GM12872 (cell line): ENCODE measurements at regions not wholly inside any gene's neighbourhood (a gene's known extent, or its start where the extent isn't known, plus 50 kb on each side); places are given as distances from the start of the nearest gene placed in this dataset.
A peak's percentile ranks its signal among the peaks of the same experiment; 100 is the strongest.

ENCODE experiments used
- TF ChIP-seq, protein P1 (sequence below): IDR thresholded peaks from 3 replicates; pipeline ENCODE4 v1.5.1; 2011; ENCODE audit warnings: low read depth, mild to moderate bottlenecking, low read length, moderate library complexity; ENCODE audit not compliant: insufficient read depth

DNA sequence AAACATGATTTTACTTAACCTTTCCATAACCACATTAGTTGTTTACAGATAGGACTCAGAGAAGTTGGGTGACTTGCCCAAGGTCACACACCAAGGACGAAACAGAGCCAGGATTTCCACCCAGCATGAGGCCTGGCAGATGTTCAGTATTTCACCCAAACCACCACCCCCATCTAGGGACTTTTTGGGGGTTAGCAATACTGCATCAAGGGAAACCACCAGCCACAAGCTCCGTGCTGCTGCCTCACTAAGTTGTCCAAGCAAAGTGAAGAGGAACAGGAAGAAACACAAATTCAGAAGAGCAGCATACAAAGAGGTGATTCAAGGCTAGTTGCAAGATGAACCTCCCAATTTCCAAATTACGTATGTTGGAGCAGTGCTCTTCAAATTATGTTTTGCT is 219.6 kb upstream of the RORB start:
- TF ChIP-seq, protein P1, sequence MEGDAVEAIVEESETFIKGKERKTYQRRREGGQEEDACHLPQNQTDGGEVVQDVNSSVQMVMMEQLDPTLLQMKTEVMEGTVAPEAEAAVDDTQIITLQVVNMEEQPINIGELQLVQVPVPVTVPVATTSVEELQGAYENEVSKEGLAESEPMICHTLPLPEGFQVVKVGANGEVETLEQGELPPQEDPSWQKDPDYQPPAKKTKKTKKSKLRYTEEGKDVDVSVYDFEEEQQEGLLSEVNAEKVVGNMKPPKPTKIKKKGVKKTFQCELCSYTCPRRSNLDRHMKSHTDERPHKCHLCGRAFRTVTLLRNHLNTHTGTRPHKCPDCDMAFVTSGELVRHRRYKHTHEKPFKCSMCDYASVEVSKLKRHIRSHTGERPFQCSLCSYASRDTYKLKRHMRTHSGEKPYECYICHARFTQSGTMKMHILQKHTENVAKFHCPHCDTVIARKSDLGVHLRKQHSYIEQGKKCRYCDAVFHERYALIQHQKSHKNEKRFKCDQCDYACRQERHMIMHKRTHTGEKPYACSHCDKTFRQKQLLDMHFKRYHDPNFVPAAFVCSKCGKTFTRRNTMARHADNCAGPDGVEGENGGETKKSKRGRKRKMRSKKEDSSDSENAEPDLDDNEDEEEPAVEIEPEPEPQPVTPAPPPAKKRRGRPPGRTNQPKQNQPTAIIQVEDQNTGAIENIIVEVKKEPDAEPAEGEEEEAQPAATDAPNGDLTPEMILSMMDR = no peak

DNA sequence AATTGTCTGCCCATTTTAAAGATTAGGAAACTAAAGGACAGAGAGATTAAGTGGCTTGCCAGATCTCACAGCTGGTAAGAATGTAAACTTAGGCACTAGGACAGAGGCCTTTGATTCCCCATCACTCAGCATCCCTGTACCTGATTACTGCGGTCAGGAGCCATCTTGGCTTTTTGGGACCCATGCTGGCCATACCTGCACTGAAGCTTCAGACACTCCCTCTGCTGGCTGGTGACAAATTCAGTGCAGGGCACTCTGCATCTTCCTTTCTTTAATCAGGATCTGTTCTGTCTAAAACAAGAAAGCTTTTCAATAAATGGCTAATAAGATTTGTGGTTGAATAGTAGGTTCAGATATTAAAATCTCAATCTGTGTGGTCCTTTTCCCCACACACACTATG is 215.5 kb upstream of the RORB start:
- TF ChIP-seq, protein P1 = peak; percentile 37; the same call in 2 of the 3 replicates

DNA sequence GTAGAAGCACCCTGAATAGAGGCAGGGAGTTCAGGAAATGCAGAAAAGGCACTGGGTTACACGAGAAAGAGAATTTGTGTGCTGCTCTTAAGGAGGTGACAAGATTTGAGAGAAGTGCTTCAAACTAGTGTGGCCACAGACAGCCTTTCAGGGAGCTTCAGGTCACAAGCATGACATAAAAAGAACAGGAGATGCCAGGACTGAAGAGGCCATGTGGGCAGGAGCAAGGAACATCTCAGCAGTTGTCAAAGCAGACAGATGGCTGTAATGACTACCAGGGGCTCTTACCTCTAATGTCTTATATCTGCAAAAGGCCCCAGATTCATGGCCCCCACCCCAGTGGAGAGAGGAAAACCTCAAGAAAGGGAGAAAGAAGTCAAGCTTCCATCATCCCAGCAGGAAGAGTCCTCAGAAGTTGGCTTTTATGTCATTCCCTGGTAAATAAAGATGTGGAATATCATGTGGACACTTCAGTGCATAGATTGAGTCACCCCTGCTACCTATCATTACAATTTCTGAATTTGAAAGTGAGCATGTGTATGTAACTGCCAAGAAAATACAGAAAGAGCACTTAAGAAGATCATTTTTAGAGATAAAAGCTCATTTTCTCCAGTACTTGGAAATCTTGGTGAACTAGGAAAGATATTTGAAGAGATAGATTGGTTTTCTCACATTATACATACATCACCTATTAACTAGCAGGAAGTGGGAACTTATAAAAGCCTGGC is 214.4 kb upstream of the RORB start:
- TF ChIP-seq, protein P1 = no peak

DNA sequence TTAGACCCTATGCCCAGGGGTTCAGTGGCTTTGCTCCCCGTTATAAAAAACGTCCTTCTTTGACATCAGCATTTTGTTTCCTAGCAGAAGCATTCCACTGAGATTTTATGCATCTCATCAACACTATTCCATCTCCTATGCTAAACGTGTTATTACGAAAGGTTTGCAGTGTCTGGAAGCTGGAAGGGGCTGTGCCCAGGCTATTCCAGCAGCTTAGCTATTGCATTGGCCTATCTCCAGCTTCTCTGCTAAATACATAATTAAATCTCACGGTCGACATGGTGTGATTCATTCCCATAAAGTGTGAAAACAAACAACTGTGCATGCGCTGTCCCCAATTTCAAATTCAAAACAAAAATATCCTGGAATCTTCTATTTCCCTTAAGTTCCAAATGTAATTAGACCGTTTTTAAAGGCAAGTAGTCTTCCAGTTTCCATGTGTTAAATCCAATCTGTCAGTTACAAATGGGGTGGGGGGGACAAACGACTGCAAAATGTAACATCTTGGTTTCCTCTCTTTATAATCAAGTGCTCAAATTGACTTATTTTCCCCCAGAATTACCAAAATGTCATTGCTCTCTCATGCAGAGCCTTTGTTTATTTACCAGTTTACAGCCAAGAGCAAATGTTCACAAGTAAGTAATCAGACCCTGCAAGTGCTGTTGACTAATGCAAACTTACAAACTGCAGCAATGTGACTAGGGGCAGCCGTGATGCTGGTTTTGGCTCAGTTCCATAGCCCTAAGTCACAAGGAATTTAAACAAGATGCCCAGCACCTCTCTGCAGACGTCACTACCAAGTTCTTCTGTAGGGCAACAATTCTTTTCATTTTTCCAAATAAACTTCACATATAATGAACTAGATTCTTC is 212.3 kb upstream of the RORB start:
- TF ChIP-seq, protein P1 = no peak

DNA sequence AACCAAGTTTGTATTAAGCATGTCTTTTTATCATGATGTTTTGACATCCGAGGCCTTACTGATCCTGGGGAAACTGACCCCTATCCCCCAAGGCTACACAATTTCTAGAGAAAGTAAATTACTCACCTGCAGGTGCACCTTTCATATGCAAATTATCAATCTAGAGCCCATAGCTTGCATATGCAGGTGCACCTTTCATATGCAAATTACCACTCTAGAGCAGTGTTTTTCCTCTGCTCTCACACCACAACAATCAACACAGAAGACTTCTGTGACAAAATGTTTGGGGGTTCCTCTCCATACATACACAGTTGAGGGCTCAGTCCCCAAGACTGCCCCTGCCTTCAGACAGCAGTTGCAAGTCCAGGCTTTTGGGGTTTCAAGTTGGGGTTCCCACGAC is 203.7 kb upstream of the RORB start:
- TF ChIP-seq, protein P1 = no peak

DNA sequence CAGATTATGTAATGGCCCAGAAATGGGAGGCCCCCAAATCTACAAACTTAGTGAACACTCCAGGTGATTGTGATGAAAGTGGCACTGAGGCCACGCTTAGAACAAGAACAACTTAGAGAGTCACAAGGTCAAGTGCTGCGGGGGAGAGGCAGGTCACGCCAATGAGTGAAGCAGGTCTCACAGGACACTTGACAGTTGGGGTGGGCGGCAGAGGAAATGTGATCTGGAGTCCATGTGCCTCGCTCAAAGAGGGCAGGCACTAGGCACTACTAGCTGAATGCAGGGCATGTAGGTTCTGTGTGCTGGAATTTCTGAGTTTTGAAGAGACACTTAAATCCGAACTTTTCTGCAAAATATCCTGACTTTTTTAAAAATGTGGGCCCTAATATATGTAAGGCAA is 193.2 kb upstream of the RORB start:
- TF ChIP-seq, protein P1 = no peak

DNA sequence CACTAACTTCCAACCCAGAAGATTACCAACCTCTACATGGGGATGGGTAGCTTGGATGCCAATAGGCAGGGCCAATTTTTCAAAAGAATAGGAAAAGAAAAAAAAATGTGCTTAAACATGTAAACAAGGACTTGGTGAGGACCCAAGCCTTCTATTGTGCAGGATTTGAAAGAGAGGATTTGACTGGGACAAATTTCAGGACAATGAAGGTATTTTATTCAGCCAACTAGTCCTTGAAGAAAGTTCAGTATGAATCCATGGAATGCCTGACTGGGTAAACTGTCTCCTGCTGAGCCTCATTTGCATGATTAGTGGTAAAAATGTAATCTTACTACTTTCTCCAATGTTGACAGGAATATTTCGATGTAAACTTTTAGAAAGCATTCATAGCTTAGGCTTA is 192.5 kb upstream of the RORB start:
- TF ChIP-seq, protein P1 = no peak
